ENCODE measurements at regions not wholly inside any gene's neighbourhood (a gene's known extent, or its start where the extent isn't known, plus 50 kb on each side); places are given as distances from the start of the nearest gene placed in this dataset.

DNA sequence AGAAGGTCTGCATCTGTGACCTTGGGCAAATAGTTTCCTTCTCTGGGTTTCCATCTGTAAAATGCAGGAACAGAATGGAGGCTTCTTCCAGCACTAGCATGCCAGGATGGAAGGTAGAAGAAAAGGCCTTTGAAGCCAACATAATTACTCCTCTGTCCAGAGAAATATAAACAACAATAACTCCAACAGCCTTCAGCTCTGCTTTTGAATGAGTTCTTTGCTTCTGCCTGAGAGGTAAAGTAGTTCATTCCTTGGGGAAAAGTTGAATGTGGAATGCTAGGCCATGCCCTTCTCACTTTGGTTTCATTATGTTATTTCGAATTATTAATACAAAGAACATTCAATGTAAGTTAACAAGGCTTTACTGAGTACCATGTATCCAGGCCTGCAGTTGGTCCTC is 61.2 kb upstream of the BLID start:
- peak overlapping the region; percentile 75 for H4K91ac ChIP-seq (ENCODE audit: insufficient read depth, low read depth, low read length)
- dilution Hi-C loops (cut with HindIII; ENCODE audit: low sequenced_read_pairs, unreplicated experiment): no loop called here
- H3K4me3 ChIP-seq (ENCODE audit: insufficient read depth, low read depth, low read length): peak overlapping the region; percentile 61; the same call in 1 of the 2 replicates
- CTCF ChIA-PET: no interaction called here
- in situ Hi-C loops (cut with MboI; ENCODE audit: low sequenced_read_pairs): loop anchor here (25.0 kb wide), 1 partner anchor 1010 kb away; the partner anchor contains the start of gene CLMP
- no peaks in the 10 kb centered on the region for H3K9me3 ChIP-seq (ENCODE audit: control insufficient read depth, insufficient read depth, low read length)
- H3K9ac ChIP-seq (ENCODE audit: low read depth, low read length): peak overlapping the region; percentile 94; the same call in 1 of the 2 replicates
- H2BK5ac ChIP-seq (ENCODE audit: low read depth, low read length, poor library complexity, severe bottlenecking): peak overlapping the region; percentile 97
- peak overlapping the region; percentile 70 for H2BK20ac ChIP-seq (ENCODE audit: low read depth, low read length)
- peak overlapping the region; percentile 70 for H2BK120ac ChIP-seq (ENCODE audit: low read depth, low read length)
- WGBS, 2 experiments (ENCODE audit: extremely low coverage in 2 of 2, insufficient read length in 1 of 2): no CpG with 5 or more reads among the region's 1 CpG
- peak overlapping the region; percentile 33 for H2AK5ac ChIP-seq (ENCODE audit: low read depth, low read length)
- POLR2A ChIA-PET (ENCODE audit: unreplicated experiment): no interaction called here
- TF ChIP-seq RCOR1 (IDR thresholded peaks at IDR 0.05; ENCODE audit: insufficient replicate concordance, low read length) (no peak), MAZ (IDR thresholded peaks at IDR 0.05; ENCODE audit: borderline replicate concordance, low read depth, low read length) (no peak), RAD21 (IDR thresholded peaks at IDR 0.05; ENCODE audit: low read length) (no peak), BHLHE40 (IDR thresholded peaks at IDR 0.05; ENCODE audit: low read depth, low read length) (no peak), CHD1 (IDR thresholded peaks at IDR 0.05; ENCODE audit: low read depth, low read length) (no peak), FOS (IDR thresholded peaks at IDR 0.05; ENCODE audit: low read depth, low read length) (no peak), NFE2L2 (IDR thresholded peaks at IDR 0.05; ENCODE audit: low read depth, low read length) (no peak), SMC3 (IDR thresholded peaks at IDR 0.05; ENCODE audit: low read depth, low read length) (no peak), POLR2A (IDR thresholded peaks at IDR 0.05; ENCODE audit: low read depth, low read length) (no peak), RFX5 (IDR thresholded peaks at IDR 0.05; ENCODE audit: low read depth, low read length) (no peak), CEBPB (IDR thresholded peaks at IDR 0.05; ENCODE audit: low read depth, low read length) (no peak), MAFK (IDR thresholded peaks at IDR 0.05; ENCODE audit: low read depth, low read length) (no peak), MXI1 (IDR thresholded peaks at IDR 0.05; ENCODE audit: borderline replicate concordance, low read depth, low read length) (no peak)
- TF ChIP-seq, protein P1, sequence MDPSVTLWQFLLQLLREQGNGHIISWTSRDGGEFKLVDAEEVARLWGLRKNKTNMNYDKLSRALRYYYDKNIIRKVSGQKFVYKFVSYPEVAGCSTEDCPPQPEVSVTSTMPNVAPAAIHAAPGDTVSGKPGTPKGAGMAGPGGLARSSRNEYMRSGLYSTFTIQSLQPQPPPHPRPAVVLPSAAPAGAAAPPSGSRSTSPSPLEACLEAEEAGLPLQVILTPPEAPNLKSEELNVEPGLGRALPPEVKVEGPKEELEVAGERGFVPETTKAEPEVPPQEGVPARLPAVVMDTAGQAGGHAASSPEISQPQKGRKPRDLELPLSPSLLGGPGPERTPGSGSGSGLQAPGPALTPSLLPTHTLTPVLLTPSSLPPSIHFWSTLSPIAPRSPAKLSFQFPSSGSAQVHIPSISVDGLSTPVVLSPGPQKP (IDR thresholded peaks at IDR 0.05; ENCODE audit: borderline replicate concordance, low read depth, low read length): no peak
- TF ChIP-seq, protein P2, sequence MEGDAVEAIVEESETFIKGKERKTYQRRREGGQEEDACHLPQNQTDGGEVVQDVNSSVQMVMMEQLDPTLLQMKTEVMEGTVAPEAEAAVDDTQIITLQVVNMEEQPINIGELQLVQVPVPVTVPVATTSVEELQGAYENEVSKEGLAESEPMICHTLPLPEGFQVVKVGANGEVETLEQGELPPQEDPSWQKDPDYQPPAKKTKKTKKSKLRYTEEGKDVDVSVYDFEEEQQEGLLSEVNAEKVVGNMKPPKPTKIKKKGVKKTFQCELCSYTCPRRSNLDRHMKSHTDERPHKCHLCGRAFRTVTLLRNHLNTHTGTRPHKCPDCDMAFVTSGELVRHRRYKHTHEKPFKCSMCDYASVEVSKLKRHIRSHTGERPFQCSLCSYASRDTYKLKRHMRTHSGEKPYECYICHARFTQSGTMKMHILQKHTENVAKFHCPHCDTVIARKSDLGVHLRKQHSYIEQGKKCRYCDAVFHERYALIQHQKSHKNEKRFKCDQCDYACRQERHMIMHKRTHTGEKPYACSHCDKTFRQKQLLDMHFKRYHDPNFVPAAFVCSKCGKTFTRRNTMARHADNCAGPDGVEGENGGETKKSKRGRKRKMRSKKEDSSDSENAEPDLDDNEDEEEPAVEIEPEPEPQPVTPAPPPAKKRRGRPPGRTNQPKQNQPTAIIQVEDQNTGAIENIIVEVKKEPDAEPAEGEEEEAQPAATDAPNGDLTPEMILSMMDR (conservative IDR thresholded peaks at IDR 0.05; ENCODE audit: low read depth, low read length): no peak
- TF ChIP-seq, protein P3, sequence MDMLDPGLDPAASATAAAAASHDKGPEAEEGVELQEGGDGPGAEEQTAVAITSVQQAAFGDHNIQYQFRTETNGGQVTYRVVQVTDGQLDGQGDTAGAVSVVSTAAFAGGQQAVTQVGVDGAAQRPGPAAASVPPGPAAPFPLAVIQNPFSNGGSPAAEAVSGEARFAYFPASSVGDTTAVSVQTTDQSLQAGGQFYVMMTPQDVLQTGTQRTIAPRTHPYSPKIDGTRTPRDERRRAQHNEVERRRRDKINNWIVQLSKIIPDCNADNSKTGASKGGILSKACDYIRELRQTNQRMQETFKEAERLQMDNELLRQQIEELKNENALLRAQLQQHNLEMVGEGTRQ (IDR thresholded peaks at IDR 0.05; ENCODE audit: low read depth, low read length): no peak
- intact Hi-C loops (cut with micrococcal nuclease): no loop called here
- H3K23ac ChIP-seq (ENCODE audit: low read depth, low read length): peak overlapping the region; percentile 98
- peak overlapping the region; percentile 74 for H2BK15ac ChIP-seq (ENCODE audit: low read depth, low read length)
- H3K4me2 ChIP-seq (ENCODE audit: low read depth, low read length): peak overlapping the region; percentile 87
- H3K56ac ChIP-seq (ENCODE audit: extremely low read depth, insufficient read depth, low read length): peak overlapping the region; percentile 90
- H2AFZ ChIP-seq (replicated peaks; ENCODE audit: low read length, poor library complexity): no peak overlapping the region
- no peak overlapping the region for H2AK9ac ChIP-seq (replicated peaks; ENCODE audit: low read depth, low read length, poor library complexity)
- H3K9me1 ChIP-seq (ENCODE audit: insufficient read depth, low read length): peaks cover 12% of the 10 kb centered on the region; the same call in 1 of the 2 replicates
- DNase-seq (no peak), ATAC-seq (ENCODE audit: low read depth) (no peak)
- H3K14ac ChIP-seq (replicated peaks; ENCODE audit: low read depth, low read length): peak overlapping the region; percentile 97
- peaks cover 0 to 5% of the 10 kb centered on the region in 2 experiments; a peak in 1 of 4 replicates for H3K79me1 ChIP-seq (ENCODE audit: low read depth in 1 of 2, low read length in 2 of 2)
- peak overlapping the region; percentile 76 to 97 for H4K8ac ChIP-seq (ENCODE audit: low read depth in 2 of 2, low read length in 2 of 2)
- H3K27ac ChIP-seq (ENCODE audit: insufficient read depth, low read length): peak overlapping the region; percentile 93
- peak overlapping the region; percentile 92; the same call in 1 of the 2 replicates for H4K5ac ChIP-seq (ENCODE audit: low read depth, low read length)
- peaks cover 25% of the 10 kb centered on the region for H3K4me1 ChIP-seq (ENCODE audit: control insufficient read depth, insufficient read depth, low read length)
- H3K18ac ChIP-seq (ENCODE audit: low read depth, low read length): peak overlapping the region; percentile 98; the same call in 1 of the 2 replicates
- H3K4ac ChIP-seq (ENCODE audit: low read depth, low read length): peak overlapping the region; percentile 79
- BruUV-seq (replicated peaks): no TSS peak
- peaks cover 42% of the 10 kb centered on the region for H3K36me3 ChIP-seq (ENCODE audit: control insufficient read depth, insufficient read depth, low read length)
- H3K27me3 ChIP-seq (ENCODE audit: control insufficient read depth, insufficient read depth, low read length): no peaks in the 10 kb centered on the region
- peaks cover 14% of the 10 kb centered on the region; the same call in 1 of the 2 replicates for H4K20me1 ChIP-seq (ENCODE audit: insufficient read depth, low read length)
